IMR-90 (cell line): ENCODE measurements at regions not wholly inside any gene's neighbourhood (a gene's known extent, or its start where the extent isn't known, plus 50 kb on each side); places are given as distances from the start of the nearest gene placed in this dataset.
"Not testable (repeated sequence)": the region's sequence is repeated elsewhere in the genome, so short reads cannot be mapped to it uniquely, and the experiment has no call there.

ENCODE experiments used
- POLR2A ChIP-seq: IDR thresholded peaks from 2 replicates; pipeline ENCODE4 v1.6.1; 2012; ENCODE audit warnings: mild to moderate bottlenecking, low read depth, low read length
- SMC3 ChIP-seq: fragments of 150-350 bp; IDR thresholded peaks from 2 replicates; pipeline ENCODE4 v1.6.1; 2016; ENCODE audit warnings: low read depth, mild to moderate bottlenecking, antibody characterized with exemption, low read length, moderate library complexity
- TF ChIP-seq, protein P1 (sequence below): conservative IDR thresholded peaks from 2 replicates; pipeline ENCODE4 v1.5.1; 2012; ENCODE audit warnings: mild to moderate bottlenecking, low read depth, low read length, improper control_type of control experiment

DNA sequence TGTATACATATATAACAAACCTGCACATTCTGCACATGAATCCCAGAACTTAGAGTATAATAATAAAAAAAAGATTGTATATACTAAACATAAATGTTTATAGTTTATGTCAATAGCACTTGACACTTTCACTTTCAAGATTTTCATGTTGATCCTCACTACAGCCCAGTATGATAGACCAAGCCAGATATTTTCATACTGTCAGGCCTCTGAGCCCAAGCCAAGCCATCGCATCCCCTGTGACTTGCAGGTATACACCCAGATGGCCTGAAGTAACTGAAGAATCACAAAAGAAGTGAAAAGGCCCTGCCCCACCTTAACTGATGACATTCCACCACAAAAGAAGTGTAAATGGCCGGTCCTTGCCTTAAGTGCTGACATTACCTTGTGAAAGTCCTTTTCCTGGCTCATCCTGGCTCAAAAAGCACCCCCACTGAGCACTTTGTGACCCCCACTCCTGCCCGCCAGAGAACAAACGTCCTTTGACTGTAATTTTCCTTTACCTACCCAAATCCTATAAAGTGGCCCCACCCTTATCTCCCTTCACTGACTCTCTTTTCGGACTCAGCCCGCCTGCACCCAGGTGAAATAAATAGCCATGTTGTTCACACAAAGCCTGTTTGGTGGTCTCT lies 555.5 kb upstream of the ADGRL2 start:
- TF ChIP-seq, protein P1, sequence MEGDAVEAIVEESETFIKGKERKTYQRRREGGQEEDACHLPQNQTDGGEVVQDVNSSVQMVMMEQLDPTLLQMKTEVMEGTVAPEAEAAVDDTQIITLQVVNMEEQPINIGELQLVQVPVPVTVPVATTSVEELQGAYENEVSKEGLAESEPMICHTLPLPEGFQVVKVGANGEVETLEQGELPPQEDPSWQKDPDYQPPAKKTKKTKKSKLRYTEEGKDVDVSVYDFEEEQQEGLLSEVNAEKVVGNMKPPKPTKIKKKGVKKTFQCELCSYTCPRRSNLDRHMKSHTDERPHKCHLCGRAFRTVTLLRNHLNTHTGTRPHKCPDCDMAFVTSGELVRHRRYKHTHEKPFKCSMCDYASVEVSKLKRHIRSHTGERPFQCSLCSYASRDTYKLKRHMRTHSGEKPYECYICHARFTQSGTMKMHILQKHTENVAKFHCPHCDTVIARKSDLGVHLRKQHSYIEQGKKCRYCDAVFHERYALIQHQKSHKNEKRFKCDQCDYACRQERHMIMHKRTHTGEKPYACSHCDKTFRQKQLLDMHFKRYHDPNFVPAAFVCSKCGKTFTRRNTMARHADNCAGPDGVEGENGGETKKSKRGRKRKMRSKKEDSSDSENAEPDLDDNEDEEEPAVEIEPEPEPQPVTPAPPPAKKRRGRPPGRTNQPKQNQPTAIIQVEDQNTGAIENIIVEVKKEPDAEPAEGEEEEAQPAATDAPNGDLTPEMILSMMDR, result not testable (repeated sequence)
- TF ChIP-seq POLR2A, SMC3: not testable (repeated sequence)
